ENCODE measurements at regions not wholly inside any gene's neighbourhood (a gene's known extent, or its start where the extent isn't known, plus 50 kb on each side); places are given as distances from the start of the nearest gene placed in this dataset.
"Not testable (repeated sequence)": the region's sequence is repeated elsewhere in the genome, so short reads cannot be mapped to it uniquely, and the experiment has no call there.

GRCh38 chr2:111415765-111416743 lies 295.3 kb downstream of the BCL2L11 start:
- H3K9me3 ChIP-seq (ENCODE audit: control insufficient read depth, insufficient read depth, low read depth, low read length); intact Hi-C loops (cut with micrococcal nuclease; ENCODE audit: unreplicated experiment); H3K27me3 ChIP-seq (ENCODE audit: control insufficient read depth, insufficient read depth, low read length); CTCF ChIA-PET; DNase-seq (ENCODE audit: low read depth, low spot score); POLR2A ChIA-PET; H3K4me3 ChIP-seq (ENCODE audit: low read depth in 2 of 2, low read length in 2 of 2); in situ Hi-C loops (cut with HindIII; ENCODE audit: low pct_unique_long_range_greater_than_20kb, low sequenced_read_pairs); H3K4me1 ChIP-seq (ENCODE audit: control insufficient read depth, insufficient read depth, low read length); H3K27ac ChIP-seq (ENCODE audit: low read length); H3K36me3 ChIP-seq (ENCODE audit: control insufficient read depth, insufficient read depth, low read length): not testable (repeated sequence)
- peak; percentile 29; the same call in 1 of the 2 replicates for ATAC-seq
- BruUV-seq (replicated peaks): TSS peak; percentile 28

- DNase-seq (ENCODE audit: low read depth, low spot score); in situ Hi-C loops (cut with HindIII; ENCODE audit: low pct_unique_long_range_greater_than_20kb, low sequenced_read_pairs); H3K27ac ChIP-seq (ENCODE audit: low read length); POLR2A ChIA-PET; H3K36me3 ChIP-seq (ENCODE audit: control insufficient read depth, insufficient read depth, low read length); H3K4me1 ChIP-seq (ENCODE audit: control insufficient read depth, insufficient read depth, low read length); H3K4me3 ChIP-seq (ENCODE audit: low read depth in 2 of 2, low read length in 2 of 2); H3K27me3 ChIP-seq (ENCODE audit: control insufficient read depth, insufficient read depth, low read length); BruUV-seq (replicated peaks); ATAC-seq; CTCF ChIA-PET; intact Hi-C loops (cut with micrococcal nuclease; ENCODE audit: unreplicated experiment); H3K9me3 ChIP-seq (ENCODE audit: control insufficient read depth, insufficient read depth, low read depth, low read length): not testable (repeated sequence)
Measured at GRCh38 chr2:111417026-111417425, 296.3 kb downstream of the BCL2L11 start.

DNA sequence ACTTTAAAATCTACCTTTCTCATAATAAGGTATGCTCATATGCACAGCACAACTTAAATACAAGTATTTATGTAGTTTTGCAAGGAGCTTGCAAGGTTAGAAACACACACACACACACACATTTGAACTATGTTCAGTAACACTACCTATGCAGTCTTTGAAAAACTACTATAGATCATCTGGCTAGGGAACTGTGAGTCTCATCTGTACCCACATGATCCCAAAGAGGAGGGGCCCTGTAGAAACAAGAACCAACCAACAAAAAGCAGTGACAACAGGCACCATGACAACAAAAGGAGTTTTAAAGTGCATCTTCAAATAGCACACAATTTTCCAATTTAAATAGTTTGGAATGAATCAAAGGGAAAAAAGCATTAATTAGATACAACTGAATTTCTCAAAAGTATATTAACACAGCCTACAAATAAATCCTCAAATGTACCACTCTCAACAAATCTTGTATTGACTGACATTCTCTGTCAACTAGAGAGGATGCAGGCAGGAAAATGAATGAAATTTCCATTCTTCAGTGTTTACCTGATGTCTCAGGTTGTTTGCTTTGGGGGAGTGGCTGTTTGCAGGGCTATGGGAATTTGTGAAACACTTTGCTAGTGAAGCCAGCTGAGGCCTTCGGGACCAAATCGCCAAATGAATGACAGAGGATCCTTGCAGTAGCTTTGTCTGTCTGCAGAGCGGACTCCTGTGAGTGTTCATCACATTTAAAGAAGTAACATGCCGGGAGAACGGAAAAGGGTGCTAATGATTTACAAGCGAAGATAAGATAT lies 297.6 kb downstream of the BCL2L11 start:
- H3K4me1 ChIP-seq (ENCODE audit: control insufficient read depth, insufficient read depth, low read length); DNase-seq (ENCODE audit: low read depth, low spot score); BruUV-seq (replicated peaks); H3K4me3 ChIP-seq (ENCODE audit: low read depth in 2 of 2, low read length in 2 of 2); ATAC-seq; H3K27me3 ChIP-seq (ENCODE audit: control insufficient read depth, insufficient read depth, low read length); POLR2A ChIA-PET; CTCF ChIA-PET; intact Hi-C loops (cut with micrococcal nuclease; ENCODE audit: unreplicated experiment); H3K27ac ChIP-seq (ENCODE audit: low read length); H3K36me3 ChIP-seq (ENCODE audit: control insufficient read depth, insufficient read depth, low read length); H3K9me3 ChIP-seq (ENCODE audit: control insufficient read depth, insufficient read depth, low read depth, low read length); in situ Hi-C loops (cut with HindIII; ENCODE audit: low pct_unique_long_range_greater_than_20kb, low sequenced_read_pairs): not testable (repeated sequence)

DNA sequence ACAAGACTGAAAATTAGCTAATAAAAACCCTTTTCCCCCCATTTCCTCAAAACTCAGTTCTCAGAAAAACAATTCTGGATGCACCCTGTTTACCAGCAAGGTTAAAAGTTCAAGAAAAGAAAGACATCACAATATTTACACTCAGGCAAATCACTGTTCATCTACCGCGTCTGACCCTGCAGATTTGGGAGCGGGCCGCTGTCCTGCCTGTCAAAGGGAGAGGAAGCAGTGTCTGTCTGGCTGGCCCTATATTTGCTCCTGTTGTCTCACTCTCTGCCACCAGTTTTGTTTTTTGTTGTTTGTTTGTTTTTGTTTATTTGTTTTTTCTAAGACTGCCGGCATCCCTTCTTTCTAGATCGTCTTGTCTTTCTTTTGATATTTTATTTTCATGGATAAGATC lies 299.4 kb downstream of the BCL2L11 start:
- ATAC-seq; intact Hi-C loops (cut with micrococcal nuclease; ENCODE audit: unreplicated experiment); H3K27me3 ChIP-seq (ENCODE audit: control insufficient read depth, insufficient read depth, low read length); DNase-seq (ENCODE audit: low read depth, low spot score); H3K4me1 ChIP-seq (ENCODE audit: control insufficient read depth, insufficient read depth, low read length); H3K9me3 ChIP-seq (ENCODE audit: control insufficient read depth, insufficient read depth, low read depth, low read length); H3K27ac ChIP-seq (ENCODE audit: low read length); POLR2A ChIA-PET; H3K36me3 ChIP-seq (ENCODE audit: control insufficient read depth, insufficient read depth, low read length); BruUV-seq (replicated peaks); in situ Hi-C loops (cut with HindIII; ENCODE audit: low pct_unique_long_range_greater_than_20kb, low sequenced_read_pairs); CTCF ChIA-PET; H3K4me3 ChIP-seq (ENCODE audit: low read depth in 2 of 2, low read length in 2 of 2): not testable (repeated sequence)

- DNase-seq (ENCODE audit: low read depth, low spot score); H3K9me3 ChIP-seq (ENCODE audit: control insufficient read depth, insufficient read depth, low read depth, low read length); intact Hi-C loops (cut with micrococcal nuclease; ENCODE audit: unreplicated experiment); POLR2A ChIA-PET; CTCF ChIA-PET; BruUV-seq (replicated peaks); H3K4me3 ChIP-seq (ENCODE audit: low read depth in 2 of 2, low read length in 2 of 2); H3K27me3 ChIP-seq (ENCODE audit: control insufficient read depth, insufficient read depth, low read length); in situ Hi-C loops (cut with HindIII; ENCODE audit: low pct_unique_long_range_greater_than_20kb, low sequenced_read_pairs); H3K4me1 ChIP-seq (ENCODE audit: control insufficient read depth, insufficient read depth, low read length); H3K27ac ChIP-seq (ENCODE audit: low read length); H3K36me3 ChIP-seq (ENCODE audit: control insufficient read depth, insufficient read depth, low read length): not testable (repeated sequence)
- peak; percentile 14; the same call in 1 of the 2 replicates for ATAC-seq
Measured at GRCh38 chr2:111420835-111421234, 300.1 kb downstream of the BCL2L11 start.

GRCh38 chr2:111421949-111422348 lies 301.2 kb downstream of the BCL2L11 start:
- intact Hi-C loops (cut with micrococcal nuclease; ENCODE audit: unreplicated experiment); POLR2A ChIA-PET; H3K27ac ChIP-seq (ENCODE audit: low read length); H3K36me3 ChIP-seq (ENCODE audit: control insufficient read depth, insufficient read depth, low read length); H3K4me3 ChIP-seq (ENCODE audit: low read depth in 2 of 2, low read length in 2 of 2); H3K9me3 ChIP-seq (ENCODE audit: control insufficient read depth, insufficient read depth, low read depth, low read length); BruUV-seq (replicated peaks); CTCF ChIA-PET; H3K27me3 ChIP-seq (ENCODE audit: control insufficient read depth, insufficient read depth, low read length); H3K4me1 ChIP-seq (ENCODE audit: control insufficient read depth, insufficient read depth, low read length); ATAC-seq; DNase-seq (ENCODE audit: low read depth, low spot score); in situ Hi-C loops (cut with HindIII; ENCODE audit: low pct_unique_long_range_greater_than_20kb, low sequenced_read_pairs): not testable (repeated sequence)

DNA sequence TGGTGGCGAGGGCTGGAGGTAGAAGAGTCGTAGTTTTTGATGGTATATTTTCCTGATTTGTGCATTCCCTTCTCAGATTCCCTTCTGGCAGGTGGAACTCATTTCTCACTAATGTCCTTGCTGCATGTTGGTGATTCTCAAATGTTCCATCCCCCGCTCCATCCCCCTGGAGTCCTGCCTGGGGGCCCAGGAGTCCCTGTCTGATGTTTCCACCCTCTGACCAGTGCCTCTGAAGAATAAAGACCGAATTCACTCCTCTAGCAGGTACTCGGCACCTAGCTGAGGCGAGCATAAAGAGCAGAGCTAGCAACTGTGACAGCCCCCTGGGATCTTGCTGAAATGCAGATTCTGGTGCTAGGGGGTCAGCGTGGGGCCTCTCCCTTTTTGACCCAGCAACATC lies 301.8 kb downstream of the BCL2L11 start:
- H3K27ac ChIP-seq (ENCODE audit: low read length); DNase-seq (ENCODE audit: low read depth, low spot score); H3K27me3 ChIP-seq (ENCODE audit: control insufficient read depth, insufficient read depth, low read length); H3K4me3 ChIP-seq (ENCODE audit: low read depth in 2 of 2, low read length in 2 of 2); BruUV-seq (replicated peaks); H3K36me3 ChIP-seq (ENCODE audit: control insufficient read depth, insufficient read depth, low read length); H3K9me3 ChIP-seq (ENCODE audit: control insufficient read depth, insufficient read depth, low read depth, low read length); in situ Hi-C loops (cut with HindIII; ENCODE audit: low pct_unique_long_range_greater_than_20kb, low sequenced_read_pairs); ATAC-seq; CTCF ChIA-PET; intact Hi-C loops (cut with micrococcal nuclease; ENCODE audit: unreplicated experiment); H3K4me1 ChIP-seq (ENCODE audit: control insufficient read depth, insufficient read depth, low read length); POLR2A ChIA-PET: not testable (repeated sequence)
